ENCODE measurements at regions not wholly inside any gene's neighbourhood (a gene's known extent, or its start where the extent isn't known, plus 50 kb on each side); places are given as distances from the start of the nearest gene placed in this dataset.
"Not testable (repeated sequence)": the region's sequence is repeated elsewhere in the genome, so short reads cannot be mapped to it uniquely, and the experiment has no call there.

DNA sequence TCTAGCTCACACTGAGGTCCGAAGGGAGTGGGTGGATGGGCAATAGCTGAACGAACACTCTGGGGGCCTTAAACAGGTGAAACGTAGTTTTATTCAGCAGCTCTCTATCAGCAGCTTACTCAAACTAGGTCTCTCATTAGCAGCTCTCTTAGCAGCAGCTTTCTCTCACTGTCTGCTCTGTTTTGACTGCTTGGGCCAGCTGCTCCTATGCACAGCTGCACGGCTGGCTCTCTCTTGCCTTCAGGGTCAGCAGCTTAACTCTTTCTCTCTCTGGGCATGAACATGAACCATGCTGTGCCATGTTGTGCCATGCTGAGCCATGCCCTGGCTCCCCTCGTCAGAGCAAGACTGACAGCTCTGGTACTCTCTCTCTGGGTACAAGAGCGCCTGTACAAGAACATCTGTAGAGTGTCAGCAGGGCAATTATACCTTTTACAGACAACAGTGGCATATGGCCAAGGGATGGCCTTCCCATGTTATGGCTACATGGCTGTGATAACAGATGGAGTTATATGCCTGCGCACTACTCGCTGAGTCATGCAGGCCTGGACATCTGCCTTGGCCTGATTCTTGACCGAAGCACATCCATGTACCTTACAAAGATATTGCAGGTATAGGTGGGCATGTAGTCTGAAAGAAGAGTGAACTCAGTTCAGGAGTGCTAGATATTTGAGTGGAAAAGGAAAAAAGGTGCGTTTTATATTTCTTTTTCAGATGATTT is 152.4 kb downstream of the LEPR start:
- no peak for ATAC-seq (ENCODE audit: insufficient read depth, low FRiP score)
- WGBS, 2 donors = 84 to 95% methylated on average over 10 of the region's 10 CpGs

DNA sequence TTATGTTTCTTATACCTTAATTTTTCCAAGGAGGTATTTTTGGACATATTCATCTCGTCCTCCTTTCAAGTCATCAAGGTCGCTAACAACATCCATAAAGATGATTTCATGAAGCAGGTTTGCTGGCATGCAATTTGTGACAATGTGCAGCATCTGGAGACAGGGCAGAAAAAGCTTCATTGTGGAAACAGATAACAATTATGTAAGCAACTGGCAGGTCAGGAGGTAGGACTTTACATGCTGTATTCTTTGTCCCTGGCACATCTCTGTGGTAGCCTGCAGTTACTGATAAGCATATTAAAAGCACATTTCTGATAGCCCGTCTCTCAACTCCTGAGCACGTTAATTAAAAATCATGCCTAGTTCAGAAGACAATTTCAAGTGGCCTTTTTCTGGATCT is 156.8 kb downstream of the LEPR start:
- TF ChIP-seq, protein P1, sequence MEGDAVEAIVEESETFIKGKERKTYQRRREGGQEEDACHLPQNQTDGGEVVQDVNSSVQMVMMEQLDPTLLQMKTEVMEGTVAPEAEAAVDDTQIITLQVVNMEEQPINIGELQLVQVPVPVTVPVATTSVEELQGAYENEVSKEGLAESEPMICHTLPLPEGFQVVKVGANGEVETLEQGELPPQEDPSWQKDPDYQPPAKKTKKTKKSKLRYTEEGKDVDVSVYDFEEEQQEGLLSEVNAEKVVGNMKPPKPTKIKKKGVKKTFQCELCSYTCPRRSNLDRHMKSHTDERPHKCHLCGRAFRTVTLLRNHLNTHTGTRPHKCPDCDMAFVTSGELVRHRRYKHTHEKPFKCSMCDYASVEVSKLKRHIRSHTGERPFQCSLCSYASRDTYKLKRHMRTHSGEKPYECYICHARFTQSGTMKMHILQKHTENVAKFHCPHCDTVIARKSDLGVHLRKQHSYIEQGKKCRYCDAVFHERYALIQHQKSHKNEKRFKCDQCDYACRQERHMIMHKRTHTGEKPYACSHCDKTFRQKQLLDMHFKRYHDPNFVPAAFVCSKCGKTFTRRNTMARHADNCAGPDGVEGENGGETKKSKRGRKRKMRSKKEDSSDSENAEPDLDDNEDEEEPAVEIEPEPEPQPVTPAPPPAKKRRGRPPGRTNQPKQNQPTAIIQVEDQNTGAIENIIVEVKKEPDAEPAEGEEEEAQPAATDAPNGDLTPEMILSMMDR (IDR thresholded peaks at IDR 0.05; ENCODE audit: control extremely low read depth, extremely low read depth) = no peak
- Histone ChIP-seq H3K36me3 (ENCODE audit: control insufficient read depth in 4 of 4, insufficient read depth in 4 of 4, low read length in 4 of 4) (peaks cover 0 to 5% (median 0%) of the 10 kb centered on the region in 4 donors), H3K4me3 (no peak overlapping the region), H3K9ac (ENCODE audit: insufficient read depth in 1 of 2, low read length in 2 of 2) (no peak overlapping the region), H3K4me1 (ENCODE audit: control insufficient read depth in 5 of 5, insufficient read depth in 5 of 5, low read length in 5 of 5) (no peaks in the 10 kb centered on the region), H3K27me3 (ENCODE audit: control insufficient read depth in 3 of 3, insufficient read depth in 3 of 3, low read length in 2 of 3) (no peaks in the 10 kb centered on the region), H3K27ac (ENCODE audit: low read depth in 1 of 2, low read length in 1 of 2) (no peak overlapping the region), H3K9me3 (ENCODE audit: control insufficient read depth in 4 of 4, insufficient read depth in 3 of 4, low read length in 3 of 4) (peaks cover 0 to under 1% (median 0%) of the 10 kb centered on the region in 4 donors)
- no peak for ATAC-seq (ENCODE audit: insufficient read depth, low FRiP score)
- WGBS, 2 donors = 89 to 94% methylated on average over 4 of the region's 4 CpGs
- DNase-seq = no peak

More for the DNA sequence above, 152.4 kb downstream of the LEPR start:
- no peak overlapping the region for H3K9ac ChIP-seq (ENCODE audit: insufficient read depth in 1 of 2, low read length in 2 of 2)
- DNase-seq = peak in 1 of 3 donors; percentile 7
- no peaks in the 10 kb centered on the region for H3K4me1 ChIP-seq (ENCODE audit: control insufficient read depth in 5 of 5, insufficient read depth in 5 of 5, low read length in 5 of 5)
- H3K27ac ChIP-seq (ENCODE audit: low read depth in 1 of 2, low read length in 1 of 2) = no peak overlapping the region
- H3K4me3 ChIP-seq = no peak overlapping the region
- TF ChIP-seq, protein P1 (IDR thresholded peaks at IDR 0.05; ENCODE audit: control extremely low read depth, extremely low read depth) = no peak
- H3K36me3 ChIP-seq (ENCODE audit: control insufficient read depth in 4 of 4, insufficient read depth in 4 of 4, low read length in 4 of 4) = peaks cover 0 to 5% (median 0%) of the 10 kb centered on the region in 4 donors
- no peaks in the 10 kb centered on the region for H3K9me3 ChIP-seq (ENCODE audit: control insufficient read depth in 4 of 4, insufficient read depth in 3 of 4, low read length in 3 of 4)
- no peaks in the 10 kb centered on the region for H3K27me3 ChIP-seq (ENCODE audit: control insufficient read depth in 3 of 3, insufficient read depth in 3 of 3, low read length in 2 of 3)

DNA sequence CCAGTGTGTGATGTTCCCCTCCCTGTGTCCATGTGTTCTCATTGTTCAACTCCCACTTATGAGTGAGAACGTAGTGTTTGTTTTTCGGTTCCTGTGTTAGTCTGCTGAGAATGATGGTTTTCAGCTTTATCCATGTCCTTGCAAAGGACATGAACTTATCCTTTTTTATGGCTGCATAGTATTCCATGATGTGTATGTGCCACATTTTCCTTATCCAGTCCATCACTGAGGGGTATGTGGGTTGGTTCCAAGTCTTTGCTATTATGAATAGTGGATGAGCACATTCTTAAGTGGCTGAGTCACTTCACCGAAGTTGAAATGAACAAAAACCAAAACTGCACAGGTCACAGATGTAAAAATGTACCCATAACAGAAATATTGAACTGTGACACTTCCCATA is 157.5 kb downstream of the LEPR start:
- not testable (repeated sequence) for H3K9ac ChIP-seq (ENCODE audit: insufficient read depth in 1 of 2, low read length in 2 of 2); H3K9me3 ChIP-seq (ENCODE audit: control insufficient read depth in 4 of 4, insufficient read depth in 3 of 4, low read length in 3 of 4); H3K27ac ChIP-seq (ENCODE audit: low read depth in 1 of 2, low read length in 1 of 2); H3K4me3 ChIP-seq; H3K36me3 ChIP-seq (ENCODE audit: control insufficient read depth in 4 of 4, insufficient read depth in 4 of 4, low read length in 4 of 4); ATAC-seq (ENCODE audit: insufficient read depth, low FRiP score); H3K27me3 ChIP-seq (ENCODE audit: control insufficient read depth in 3 of 3, insufficient read depth in 3 of 3, low read length in 2 of 3); DNase-seq; H3K4me1 ChIP-seq (ENCODE audit: control insufficient read depth in 5 of 5, insufficient read depth in 5 of 5, low read length in 5 of 5)
- WGBS, 2 donors = 95 to 98% methylated on average over 3 of the region's 3 CpGs

DNA sequence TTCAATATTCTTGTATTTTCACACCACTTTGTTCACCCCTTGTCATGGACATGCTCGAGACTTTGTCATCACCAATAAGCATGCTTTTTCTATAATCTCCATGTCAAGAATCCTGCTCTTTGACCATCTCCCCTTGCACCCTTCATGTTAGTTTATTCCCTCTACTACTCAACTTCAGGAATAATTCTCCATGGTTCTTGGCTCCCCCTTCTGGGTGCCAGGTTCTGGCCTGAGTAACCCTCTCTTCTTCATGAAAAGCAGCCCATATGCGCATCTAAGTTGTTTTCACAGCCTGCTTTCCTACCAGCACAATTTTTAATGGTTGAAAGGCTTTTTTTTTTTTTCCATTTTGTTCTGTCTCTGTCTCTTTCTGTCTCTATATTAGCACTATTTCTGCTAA is 160.7 kb downstream of the LEPR start:
- Histone ChIP-seq H3K4me1 (ENCODE audit: control insufficient read depth in 5 of 5, insufficient read depth in 5 of 5, low read length in 5 of 5) (no peaks in the 10 kb centered on the region), H3K9ac (ENCODE audit: insufficient read depth in 1 of 2, low read length in 2 of 2) (no peak overlapping the region), H3K27me3 (ENCODE audit: control insufficient read depth in 3 of 3, insufficient read depth in 3 of 3, low read length in 2 of 3) (no peaks in the 10 kb centered on the region), H3K27ac (ENCODE audit: low read depth in 1 of 2, low read length in 1 of 2) (no peak overlapping the region), H3K4me3 (no peak overlapping the region), H3K9me3 (ENCODE audit: control insufficient read depth in 4 of 4, insufficient read depth in 3 of 4, low read length in 3 of 4) (peaks cover 0 to 1% (median 0%) of the 10 kb centered on the region in 4 donors), H3K36me3 (ENCODE audit: control insufficient read depth in 4 of 4, insufficient read depth in 4 of 4, low read length in 4 of 4) (no peaks in the 10 kb centered on the region)
- 67 to 72% methylated on average over 2 of the region's 2 CpGs for WGBS, 2 donors
- DNase-seq (peak in 1 of 3 donors; percentile 4), ATAC-seq (ENCODE audit: insufficient read depth, low FRiP score) (no peak)
- TF ChIP-seq, protein P1 (IDR thresholded peaks at IDR 0.05; ENCODE audit: control extremely low read depth, extremely low read depth) = no peak
